Right atrium auricular region (tissue), 2 donors: ENCODE measurements at regions not wholly inside any gene's neighbourhood (a gene's known extent, or its start where the extent isn't known, plus 50 kb on each side); places are given as distances from the start of the nearest gene placed in this dataset.

Source experiments
- DNase-seq: peaks from one replicate; pipeline ENCODE4 v3.0.0-alpha.2; 2019; ENCODE audit warnings: low spot score
- H3K27ac ChIP-seq, 2 donors: fragments of 200-600 bp; sonication (generic); 1 replicate in 1 of 2; 2 replicates in 1 of 2; pipeline ENCODE4 v1.5.1; 2016 to 2019
- H3K27me3 ChIP-seq, 2 donors: fragments of 200-600 bp; sonication (generic); one replicate each; pipeline versions ENCODE4 v1.5.1 to v1.6.0; 2017 to 2019
- H3K36me3 ChIP-seq: fragments of 200-600 bp; sonication (generic); one replicate; pipeline ENCODE4 v1.5.1; 2016
- H3K4me1 ChIP-seq, 2 donors: fragments of 200-600 bp; sonication (generic); one replicate each; pipeline versions ENCODE4 v1.5.1 to v1.6.0; 2017 to 2019
- H3K4me3 ChIP-seq, 2 donors: fragments of 200-600 bp; sonication (generic); 1 replicate in 1 of 2; 2 replicates in 1 of 2; pipeline ENCODE4 v1.5.1; 2017 to 2019; ENCODE audit warnings: mild to moderate bottlenecking in 1 of 2, moderate library complexity in 1 of 2
- H3K9me3 ChIP-seq, 2 donors: fragments of 200-600 bp; sonication (generic); one replicate each; pipeline ENCODE4 v1.5.1; 2019
- TF ChIP-seq, protein P1 (sequence below), 2 donors: fragments of 200-600 bp; sonication (generic); IDR thresholded peaks; one replicate each; pipeline ENCODE4 v1.5.1; 2019; ENCODE audit warnings: antibody characterized with exemption in 2 of 2

DNA sequence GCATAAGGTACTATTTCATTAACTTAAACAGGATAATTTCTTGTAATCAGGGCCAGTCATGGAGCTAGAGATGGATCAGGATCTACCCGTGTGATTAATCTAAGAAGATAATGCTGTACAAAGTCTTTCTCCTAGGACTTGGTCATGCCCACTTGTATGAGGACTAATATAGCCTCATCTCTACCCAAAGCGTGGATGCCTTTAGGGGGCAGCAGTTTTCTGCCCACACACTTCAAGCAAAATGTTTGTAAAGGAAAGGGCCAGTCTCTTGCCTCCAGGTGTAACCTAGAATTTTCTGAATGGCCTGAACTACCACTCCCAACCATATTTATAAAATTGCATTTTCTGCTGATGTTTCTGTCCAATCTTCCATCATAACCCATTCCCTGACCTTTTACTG, 764.0 kb upstream of the IGFBP3 start:
- Histone ChIP-seq H3K27me3 (no peaks in the 10 kb centered on the region), H3K4me3 (no peak overlapping the region), H3K4me1 (peaks cover 0 to 7% of the 10 kb centered on the region in 2 donors), H3K27ac (no peak overlapping the region), H3K36me3 (no peaks in the 10 kb centered on the region), H3K9me3 (no peaks in the 10 kb centered on the region)
- TF ChIP-seq, protein P1, sequence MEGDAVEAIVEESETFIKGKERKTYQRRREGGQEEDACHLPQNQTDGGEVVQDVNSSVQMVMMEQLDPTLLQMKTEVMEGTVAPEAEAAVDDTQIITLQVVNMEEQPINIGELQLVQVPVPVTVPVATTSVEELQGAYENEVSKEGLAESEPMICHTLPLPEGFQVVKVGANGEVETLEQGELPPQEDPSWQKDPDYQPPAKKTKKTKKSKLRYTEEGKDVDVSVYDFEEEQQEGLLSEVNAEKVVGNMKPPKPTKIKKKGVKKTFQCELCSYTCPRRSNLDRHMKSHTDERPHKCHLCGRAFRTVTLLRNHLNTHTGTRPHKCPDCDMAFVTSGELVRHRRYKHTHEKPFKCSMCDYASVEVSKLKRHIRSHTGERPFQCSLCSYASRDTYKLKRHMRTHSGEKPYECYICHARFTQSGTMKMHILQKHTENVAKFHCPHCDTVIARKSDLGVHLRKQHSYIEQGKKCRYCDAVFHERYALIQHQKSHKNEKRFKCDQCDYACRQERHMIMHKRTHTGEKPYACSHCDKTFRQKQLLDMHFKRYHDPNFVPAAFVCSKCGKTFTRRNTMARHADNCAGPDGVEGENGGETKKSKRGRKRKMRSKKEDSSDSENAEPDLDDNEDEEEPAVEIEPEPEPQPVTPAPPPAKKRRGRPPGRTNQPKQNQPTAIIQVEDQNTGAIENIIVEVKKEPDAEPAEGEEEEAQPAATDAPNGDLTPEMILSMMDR (IDR thresholded peaks at IDR 0.05): no peak
- no peak for DNase-seq

- H3K36me3 ChIP-seq: no peaks in the 10 kb centered on the region
- no peaks in the 10 kb centered on the region for H3K9me3 ChIP-seq
- no peak for DNase-seq
- no peaks in the 10 kb centered on the region for H3K27me3 ChIP-seq
- TF ChIP-seq, protein P1 (IDR thresholded peaks at IDR 0.05): no peak
- peaks cover 0 to 7% of the 10 kb centered on the region in 2 donors for H3K4me1 ChIP-seq
- no peak overlapping the region for H3K27ac ChIP-seq
- no peak overlapping the region for H3K4me3 ChIP-seq
Measured at GRCh38 chr7:46682836-46683624, 762.0 kb upstream of the IGFBP3 start.

GRCh38 chr7:46681865-46682503, 760.9 kb upstream of the IGFBP3 start:
- Histone ChIP-seq H3K27ac (no peak overlapping the region), H3K4me3 (no peak overlapping the region), H3K36me3 (no peaks in the 10 kb centered on the region), H3K9me3 (no peaks in the 10 kb centered on the region), H3K4me1 (peaks cover 0 to 7% of the 10 kb centered on the region in 2 donors), H3K27me3 (no peaks in the 10 kb centered on the region)
- TF ChIP-seq, protein P1 (IDR thresholded peaks at IDR 0.05): no peak
- no peak for DNase-seq

GRCh38 chr7:46680147-46680546, 759.1 kb upstream of the IGFBP3 start:
- no peak for DNase-seq
- TF ChIP-seq, protein P1 (IDR thresholded peaks at IDR 0.05): no peak
- no peaks in the 10 kb centered on the region for H3K27me3 ChIP-seq

DNA sequence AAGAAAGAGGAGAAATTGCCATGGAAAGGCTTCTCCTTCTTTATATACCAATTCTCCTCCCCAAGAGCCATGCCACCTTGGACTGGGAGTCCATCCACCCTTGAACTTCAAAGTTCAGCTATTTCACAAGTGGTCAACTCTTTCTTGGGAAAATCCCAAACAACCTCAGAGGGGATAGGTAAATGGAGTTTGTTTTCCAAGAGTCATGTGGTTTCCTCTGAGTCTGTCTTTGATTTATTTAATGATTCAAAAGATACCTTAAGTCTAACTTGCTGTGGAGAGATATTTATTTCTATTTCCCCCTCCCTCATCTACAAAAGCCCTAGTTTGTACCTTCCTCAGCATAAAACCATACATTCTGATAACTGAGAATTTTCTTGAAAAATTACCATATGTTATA, 758.6 kb upstream of the IGFBP3 start:
- H3K27me3 ChIP-seq: no peaks in the 10 kb centered on the region
- no peaks in the 10 kb centered on the region for H3K9me3 ChIP-seq
- no peak overlapping the region for H3K27ac ChIP-seq
- H3K36me3 ChIP-seq: no peaks in the 10 kb centered on the region
- H3K4me3 ChIP-seq: no peak overlapping the region
- peaks cover 0 to 7% of the 10 kb centered on the region in 2 donors for H3K4me1 ChIP-seq
- TF ChIP-seq, protein P1 (IDR thresholded peaks at IDR 0.05): no peak
- no peak for DNase-seq

More at GRCh38 chr7:46680147-46680546, 759.1 kb upstream of the IGFBP3 start:
- H3K27ac ChIP-seq: no peak overlapping the region
- H3K36me3 ChIP-seq: no peaks in the 10 kb centered on the region
- no peaks in the 10 kb centered on the region for H3K9me3 ChIP-seq
- H3K4me3 ChIP-seq: no peak overlapping the region
- peaks cover 0 to 7% of the 10 kb centered on the region in 2 donors for H3K4me1 ChIP-seq
